ENCODE measurements at regions not wholly inside any gene's neighbourhood (a gene's known extent, or its start where the extent isn't known, plus 50 kb on each side); places are given as distances from the start of the nearest gene placed in this dataset.

- Histone ChIP-seq H3K79me2 (ENCODE audit: control insufficient read depth, insufficient read depth, low read length, poor library complexity) (no peaks in the 10 kb centered on the region), H2AFZ (ENCODE audit: insufficient read depth, low read length, poor library complexity) (no peak overlapping the region), H3K27me3 (ENCODE audit: insufficient read depth, low read length) (no peaks in the 10 kb centered on the region), H4K12ac (ENCODE audit: low read depth, low read length) (no peak overlapping the region), H2BK5ac (ENCODE audit: low read depth, low read length, poor library complexity) (no peak overlapping the region), H3K79me1 (ENCODE audit: low read length) (no peaks in the 10 kb centered on the region), H3K4me2 (ENCODE audit: low read length) (no peak overlapping the region), H3K4me3 (ENCODE audit: low read depth, low read length) (no peak overlapping the region), H3K18ac (ENCODE audit: low read length) (no peak overlapping the region), H3K4me1 (ENCODE audit: control insufficient read depth in 1 of 2, insufficient read depth in 2 of 2, low read length in 2 of 2) (no peaks in the 10 kb centered on the region), H3K23ac (ENCODE audit: low read length) (no peak overlapping the region), H4K8ac (ENCODE audit: low read depth, low read length) (no peak overlapping the region), H2BK120ac (ENCODE audit: insufficient read depth, low read length, poor library complexity) (no peak overlapping the region), H2AK5ac (ENCODE audit: low read length) (no peak overlapping the region), H4K91ac (ENCODE audit: low read depth, low read length) (no peak overlapping the region), H3K36me3 (ENCODE audit: control insufficient read depth in 1 of 2, insufficient read depth in 2 of 2, low read length in 2 of 2) (no peaks in the 10 kb centered on the region), H3K4ac (ENCODE audit: low read depth, low read length) (no peak overlapping the region), H2BK12ac (ENCODE audit: low read length) (no peak overlapping the region), H3K9ac (ENCODE audit: low read length) (no peak overlapping the region), H3K9me3 (ENCODE audit: insufficient read depth, low read depth, low read length) (no peaks in the 10 kb centered on the region), H3K27ac (ENCODE audit: low read depth, low read length) (no peak overlapping the region), H3K14ac (ENCODE audit: low read length) (no peak overlapping the region)
- DNase-seq: no peak
- no CpG with 5 or more reads among the region's 1 CpG for WGBS (ENCODE audit: extremely low coverage, insufficient coverage, insufficient read length)
These were observed 90.5 kb downstream of the PMAIP1 start for GRCh38 chr18:59990121-59990823.

GRCh38 chr18:59988098-59988706 lies 88.4 kb downstream of the PMAIP1 start:
- no peak overlapping the region for H2AK5ac ChIP-seq (ENCODE audit: low read length)
- H3K4ac ChIP-seq (ENCODE audit: low read depth, low read length): no peak overlapping the region
- no peaks in the 10 kb centered on the region for H3K36me3 ChIP-seq (ENCODE audit: control insufficient read depth in 1 of 2, insufficient read depth in 2 of 2, low read length in 2 of 2)
- no peak overlapping the region for H3K4me2 ChIP-seq (ENCODE audit: low read length)
- H3K79me2 ChIP-seq (ENCODE audit: control insufficient read depth, insufficient read depth, low read length, poor library complexity): no peaks in the 10 kb centered on the region
- H3K79me1 ChIP-seq (ENCODE audit: low read length): no peaks in the 10 kb centered on the region
- H3K18ac ChIP-seq (ENCODE audit: low read length): no peak overlapping the region
- H3K9ac ChIP-seq (ENCODE audit: low read length): no peak overlapping the region
- H4K8ac ChIP-seq (ENCODE audit: low read depth, low read length): no peak overlapping the region
- H2BK12ac ChIP-seq (ENCODE audit: low read length): no peak overlapping the region
- H3K4me1 ChIP-seq (ENCODE audit: control insufficient read depth in 1 of 2, insufficient read depth in 2 of 2, low read length in 2 of 2): peaks cover 2 to 3% of the 10 kb centered on the region in 2 experiments
- H4K12ac ChIP-seq (ENCODE audit: low read depth, low read length): no peak overlapping the region
- H4K91ac ChIP-seq (ENCODE audit: low read depth, low read length): no peak overlapping the region
- WGBS (ENCODE audit: extremely low coverage, insufficient coverage, insufficient read length): no CpG with 5 or more reads among the region's 5 CpGs
- no peak overlapping the region for H3K14ac ChIP-seq (ENCODE audit: low read length)
- H2BK5ac ChIP-seq (ENCODE audit: low read depth, low read length, poor library complexity): no peak overlapping the region
- no peak overlapping the region for H2BK120ac ChIP-seq (ENCODE audit: insufficient read depth, low read length, poor library complexity)
- DNase-seq: peak; percentile 6 to 65
- no peaks in the 10 kb centered on the region for H3K9me3 ChIP-seq (ENCODE audit: insufficient read depth, low read depth, low read length)
- H3K27me3 ChIP-seq (ENCODE audit: insufficient read depth, low read length): no peaks in the 10 kb centered on the region
- no peak overlapping the region for H2AFZ ChIP-seq (ENCODE audit: insufficient read depth, low read length, poor library complexity)
- no peak overlapping the region for H3K23ac ChIP-seq (ENCODE audit: low read length)
- H3K4me3 ChIP-seq (ENCODE audit: low read depth, low read length): no peak overlapping the region
- H3K27ac ChIP-seq (ENCODE audit: low read depth, low read length): no peak overlapping the region

GRCh38 chr18:59987102-59987501 lies 87.3 kb downstream of the PMAIP1 start:
- DNase-seq: no peak
- no peak overlapping the region for H2BK120ac ChIP-seq (ENCODE audit: insufficient read depth, low read length, poor library complexity)
- no peak overlapping the region for H2AFZ ChIP-seq (ENCODE audit: insufficient read depth, low read length, poor library complexity)
- peaks cover 2 to 3% of the 10 kb centered on the region in 2 experiments for H3K4me1 ChIP-seq (ENCODE audit: control insufficient read depth in 1 of 2, insufficient read depth in 2 of 2, low read length in 2 of 2)
- no peak overlapping the region for H3K14ac ChIP-seq (ENCODE audit: low read length)
- H4K91ac ChIP-seq (ENCODE audit: low read depth, low read length): no peak overlapping the region
- H3K79me2 ChIP-seq (ENCODE audit: control insufficient read depth, insufficient read depth, low read length, poor library complexity): no peaks in the 10 kb centered on the region
- no peak overlapping the region for H3K4me3 ChIP-seq (ENCODE audit: low read depth, low read length)
- no peak overlapping the region for H4K12ac ChIP-seq (ENCODE audit: low read depth, low read length)
- H3K4ac ChIP-seq (ENCODE audit: low read depth, low read length): no peak overlapping the region
- no peak overlapping the region for H2BK12ac ChIP-seq (ENCODE audit: low read length)
- no peaks in the 10 kb centered on the region for H3K36me3 ChIP-seq (ENCODE audit: control insufficient read depth in 1 of 2, insufficient read depth in 2 of 2, low read length in 2 of 2)
- H3K9ac ChIP-seq (ENCODE audit: low read length): no peak overlapping the region
- no peak overlapping the region for H3K23ac ChIP-seq (ENCODE audit: low read length)
- no peak overlapping the region for H3K27ac ChIP-seq (ENCODE audit: low read depth, low read length)
- no peak overlapping the region for H3K18ac ChIP-seq (ENCODE audit: low read length)
- no peak overlapping the region for H2BK5ac ChIP-seq (ENCODE audit: low read depth, low read length, poor library complexity)
- no peak overlapping the region for H4K8ac ChIP-seq (ENCODE audit: low read depth, low read length)
- no peaks in the 10 kb centered on the region for H3K79me1 ChIP-seq (ENCODE audit: low read length)
- H3K9me3 ChIP-seq (ENCODE audit: insufficient read depth, low read depth, low read length): no peaks in the 10 kb centered on the region
- WGBS (ENCODE audit: extremely low coverage, insufficient coverage, insufficient read length): no CpG with 5 or more reads among the region's 4 CpGs
- no peaks in the 10 kb centered on the region for H3K27me3 ChIP-seq (ENCODE audit: insufficient read depth, low read length)
- no peak overlapping the region for H3K4me2 ChIP-seq (ENCODE audit: low read length)
- H2AK5ac ChIP-seq (ENCODE audit: low read length): no peak overlapping the region

- no peaks in the 10 kb centered on the region for H3K27me3 ChIP-seq (ENCODE audit: insufficient read depth, low read length)
- no peak overlapping the region for H4K8ac ChIP-seq (ENCODE audit: low read depth, low read length)
- H2AFZ ChIP-seq (ENCODE audit: insufficient read depth, low read length, poor library complexity): no peak overlapping the region
- no peak overlapping the region for H2BK5ac ChIP-seq (ENCODE audit: low read depth, low read length, poor library complexity)
- no peak overlapping the region for H2AK5ac ChIP-seq (ENCODE audit: low read length)
- no peaks in the 10 kb centered on the region for H3K36me3 ChIP-seq (ENCODE audit: control insufficient read depth in 1 of 2, insufficient read depth in 2 of 2, low read length in 2 of 2)
- H3K4ac ChIP-seq (ENCODE audit: low read depth, low read length): no peak overlapping the region
- WGBS (ENCODE audit: extremely low coverage, insufficient coverage, insufficient read length): no CpG with 5 or more reads among the region's 11 CpGs
- H3K79me2 ChIP-seq (ENCODE audit: control insufficient read depth, insufficient read depth, low read length, poor library complexity): no peaks in the 10 kb centered on the region
- H3K79me1 ChIP-seq (ENCODE audit: low read length): no peaks in the 10 kb centered on the region
- H2BK120ac ChIP-seq (ENCODE audit: insufficient read depth, low read length, poor library complexity): no peak overlapping the region
- no peak overlapping the region for H3K18ac ChIP-seq (ENCODE audit: low read length)
- no peak overlapping the region for H4K91ac ChIP-seq (ENCODE audit: low read depth, low read length)
- no peak overlapping the region for H4K12ac ChIP-seq (ENCODE audit: low read depth, low read length)
- no peaks in the 10 kb centered on the region for H3K9me3 ChIP-seq (ENCODE audit: insufficient read depth, low read depth, low read length)
- no peak overlapping the region for H3K27ac ChIP-seq (ENCODE audit: low read depth, low read length)
- H3K9ac ChIP-seq (ENCODE audit: low read length): no peak overlapping the region
- DNase-seq: no peak
- no peak overlapping the region for H3K23ac ChIP-seq (ENCODE audit: low read length)
- H3K4me3 ChIP-seq (ENCODE audit: low read depth, low read length): no peak overlapping the region
- no peak overlapping the region for H2BK12ac ChIP-seq (ENCODE audit: low read length)
- peaks cover 2 to 3% of the 10 kb centered on the region in 2 experiments for H3K4me1 ChIP-seq (ENCODE audit: control insufficient read depth in 1 of 2, insufficient read depth in 2 of 2, low read length in 2 of 2)
- H3K4me2 ChIP-seq (ENCODE audit: low read length): no peak overlapping the region
- no peak overlapping the region for H3K14ac ChIP-seq (ENCODE audit: low read length)
These were observed 86.3 kb downstream of the PMAIP1 start for GRCh38 chr18:59986139-59986538.

All from trophoblast cell (in vitro differentiated cells and primary cell).